Endothelial cell of umbilical vein (primary cell): ENCODE measurements at regions not wholly inside any gene's neighbourhood (a gene's known extent, or its start where the extent isn't known, plus 50 kb on each side); places are given as distances from the start of the nearest gene placed in this dataset.
A peak's percentile ranks its signal among the peaks of the same experiment; 100 is the strongest.

Experiments
- CTCF ChIP-seq, 2 donors: IDR thresholded peaks; 1 replicate in 1 of 2; 2 replicates in 1 of 2; pipeline ENCODE4 v1.5.1; 2011; ENCODE audit warnings: low read length in 2 of 2, mild to moderate bottlenecking in 2 of 2, moderate library complexity in 2 of 2, control low read depth in 1 of 2, inconsistent platforms in 1 of 2, low read depth in 1 of 2; ENCODE audit not compliant: insufficient read depth in 1 of 2; ENCODE audit errors: extremely low read depth in 1 of 2
- EZH2 ChIP-seq: IDR thresholded peaks from 2 replicates; pipeline ENCODE4 v1.6.1; 2012; ENCODE audit warnings: borderline replicate concordance, low read depth, mild to moderate bottlenecking, moderate library complexity, low read length, inconsistent platforms; ENCODE audit not compliant: severe bottlenecking
- FOS ChIP-seq: IDR thresholded peaks from 2 replicates; pipeline ENCODE4 v1.6.1; 2011; ENCODE audit warnings: mild to moderate bottlenecking, low read length, moderate library complexity, borderline replicate concordance; ENCODE audit not compliant: insufficient read depth
- POLR2A ChIP-seq: IDR thresholded peaks from 2 replicates; pipeline ENCODE4 v1.6.1; 2012; ENCODE audit warnings: low read depth, mild to moderate bottlenecking, control low read depth, low read length
- POLR2AphosphoS5 ChIP-seq: IDR thresholded peaks from 2 replicates; pipeline ENCODE4 v1.6.1; 2012; ENCODE audit warnings: low read depth, mild to moderate bottlenecking, control low read depth, low read length, moderate library complexity; ENCODE audit not compliant: insufficient read depth

GRCh38 chr12:23083267-23083666, 458.3 kb downstream of the ETNK1 start:
- TF ChIP-seq CTCF (IDR thresholded peaks at IDR 0.05; ENCODE audit: extremely low read depth in 1 of 2, insufficient read depth in 1 of 2, low read depth in 1 of 2, low read length in 2 of 2) (no peak), POLR2AphosphoS5 (peak; percentile 23), POLR2A (no peak), FOS (peak; percentile 76), EZH2 (no peak)
